SK-N-MC (cell line): ENCODE measurements at regions not wholly inside any gene's neighbourhood (a gene's known extent, or its start where the extent isn't known, plus 50 kb on each side); places are given as distances from the start of the nearest gene placed in this dataset.

Experiments used
- EZH2 ChIP-seq: fragments of 200-600 bp; sonication (generic); IDR thresholded peaks from one replicate; pipeline ENCODE4 v1.6.1; 2017; ENCODE audit warnings: antibody characterized with exemption
- FOXP2 ChIP-seq: optimal IDR thresholded peaks from 2 replicates; pipeline ENCODE3; 2011; ENCODE audit warnings: mild to moderate bottlenecking, moderate library complexity; ENCODE audit not compliant: insufficient read depth; ENCODE audit errors: extremely low read length, control extremely low read depth
- POLR2AphosphoS5 ChIP-seq: IDR thresholded peaks from 2 replicates; pipeline ENCODE4 v1.6.1; 2012; ENCODE audit warnings: mild to moderate bottlenecking, low read depth, low read length, borderline replicate concordance

DNA sequence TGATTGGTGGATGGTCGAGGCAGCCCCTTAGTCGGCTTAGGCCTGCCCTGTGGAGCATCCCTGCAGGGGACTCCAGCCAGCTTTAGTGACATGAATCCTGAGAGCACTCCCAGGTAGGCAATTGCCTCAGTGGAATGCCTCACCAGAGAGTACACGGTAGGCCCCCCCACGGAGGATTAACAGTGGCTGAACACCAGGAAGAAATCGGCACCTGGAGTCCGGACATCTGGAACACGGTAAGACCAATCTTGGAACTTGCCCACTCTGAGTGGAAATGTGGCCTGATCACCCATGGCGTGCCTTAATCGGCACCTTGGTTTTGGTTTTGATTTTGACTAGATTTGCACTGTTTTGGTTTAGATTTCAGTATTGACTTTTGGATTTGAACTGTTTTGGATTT, 326.2 kb upstream of the NCKAP5 start:
- TF ChIP-seq POLR2AphosphoS5 (no peak), EZH2 (no peak), FOXP2 (no peak)
